ENCODE measurements at regions not wholly inside any gene's neighbourhood (a gene's known extent, or its start where the extent isn't known, plus 50 kb on each side); places are given as distances from the start of the nearest gene placed in this dataset.

GRCh38 chr7:124338861-124339260 is 306.0 kb upstream of the TMEM229A start:
- TF ChIP-seq CTCF (IDR thresholded peaks at IDR 0.05; ENCODE audit: insufficient read depth, low read length) (no peak), POLR2AphosphoS5 (IDR thresholded peaks at IDR 0.05; ENCODE audit: low read depth) (no peak)

All from HL-60 (cell line).